ENCODE measurements at regions not wholly inside any gene's neighbourhood (a gene's known extent, or its start where the extent isn't known, plus 50 kb on each side); places are given as distances from the start of the nearest gene placed in this dataset.

DNA sequence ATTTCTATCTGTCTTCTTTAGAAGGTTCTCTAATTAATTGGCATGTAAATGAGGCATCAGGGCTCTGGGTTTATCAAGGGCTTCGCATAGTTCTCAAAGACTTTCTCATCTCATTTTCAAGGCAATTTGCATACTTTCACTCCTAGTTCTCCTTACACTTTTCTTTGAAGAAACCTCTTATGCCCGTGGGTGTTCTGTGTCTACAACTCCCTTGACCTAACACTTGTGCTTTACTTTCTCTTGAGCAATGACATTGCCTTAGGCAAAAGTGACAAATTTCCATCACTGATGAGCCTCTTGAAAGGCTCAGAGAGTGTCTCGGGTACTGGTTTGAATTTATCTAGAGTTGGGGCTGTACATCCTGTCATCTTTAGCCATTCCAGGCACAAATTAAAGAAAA, 74.7 kb upstream of the ITPRID1 start:
- DNase-seq (ENCODE audit: insufficient read length, low spot score) = no peak
- TF ChIP-seq POLR2A (IDR thresholded peaks at IDR 0.05; ENCODE audit: low read depth, low read length) = no peak

DNA sequence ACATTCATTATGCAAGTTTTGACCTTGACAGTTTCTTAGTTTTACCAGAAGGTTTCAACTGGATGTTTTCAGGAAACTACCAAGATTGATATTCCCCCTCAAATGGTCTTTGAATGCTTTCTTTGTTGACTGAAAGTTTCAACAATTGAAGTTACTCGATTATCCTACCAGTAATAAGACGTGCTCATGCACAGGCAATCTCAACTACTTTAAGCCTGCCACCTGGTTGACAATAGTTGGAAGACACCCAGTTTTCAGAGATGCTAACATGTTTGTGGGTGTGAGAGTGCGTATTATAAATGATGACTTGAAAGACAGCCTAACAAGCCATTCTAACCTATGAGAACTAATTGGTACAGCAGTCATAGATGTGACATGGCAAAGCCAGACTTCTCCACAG, 73.4 kb upstream of the ITPRID1 start:
- no peak for DNase-seq (ENCODE audit: insufficient read length, low spot score)
- no peak for FAIRE-seq
- TF ChIP-seq POLR2A (IDR thresholded peaks at IDR 0.05; ENCODE audit: low read depth, low read length) = no peak

More for the DNA sequence above, 74.7 kb upstream of the ITPRID1 start:
- FAIRE-seq = no peak

DNA sequence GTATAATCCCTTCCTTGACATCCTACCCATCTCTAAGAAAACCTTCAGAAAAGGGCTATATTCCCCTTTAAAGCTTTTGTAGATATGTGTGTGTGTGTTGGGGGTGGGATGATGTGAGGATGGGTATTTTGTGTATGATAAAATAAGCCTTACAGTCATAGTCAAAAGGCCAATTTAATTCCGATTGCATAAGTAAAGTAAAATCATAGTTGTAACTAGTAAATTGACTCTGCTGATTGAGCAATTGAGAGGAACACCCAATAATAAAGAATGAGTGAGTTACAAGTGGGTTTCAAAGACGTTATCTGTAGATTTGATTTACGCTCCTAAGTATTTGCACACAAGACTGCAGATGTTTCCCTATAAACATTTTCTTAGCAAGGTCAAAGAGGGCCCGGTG, 71.3 kb upstream of the ITPRID1 start:
- FAIRE-seq = no peak
- TF ChIP-seq POLR2A (IDR thresholded peaks at IDR 0.05; ENCODE audit: low read depth, low read length) = no peak
- DNase-seq (ENCODE audit: insufficient read length, low spot score) = no peak

DNA sequence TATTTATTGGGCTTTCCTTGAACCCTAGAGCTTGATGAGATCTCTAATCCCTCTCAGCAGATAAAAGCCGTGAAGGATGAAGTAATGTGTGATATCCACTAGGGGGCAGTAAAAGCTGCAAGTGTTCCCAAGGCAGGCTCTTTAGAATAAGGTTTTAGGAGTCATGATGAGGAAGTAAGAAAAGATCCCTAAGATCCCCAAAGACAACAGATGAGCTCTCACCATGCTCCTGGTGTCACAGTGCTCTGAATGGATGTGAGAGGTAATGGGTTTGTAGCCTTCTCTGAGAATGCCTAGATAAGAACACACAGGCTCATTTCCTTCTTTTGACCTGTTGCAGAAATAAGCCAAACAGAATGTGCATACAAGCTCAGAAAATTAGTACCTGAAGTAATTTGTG, 70.4 kb upstream of the ITPRID1 start:
- peak; percentile 85 for FAIRE-seq
- DNase-seq (ENCODE audit: insufficient read length, low spot score) = peak; percentile 42
- no peak for TF ChIP-seq POLR2A (IDR thresholded peaks at IDR 0.05; ENCODE audit: low read depth, low read length)

DNA sequence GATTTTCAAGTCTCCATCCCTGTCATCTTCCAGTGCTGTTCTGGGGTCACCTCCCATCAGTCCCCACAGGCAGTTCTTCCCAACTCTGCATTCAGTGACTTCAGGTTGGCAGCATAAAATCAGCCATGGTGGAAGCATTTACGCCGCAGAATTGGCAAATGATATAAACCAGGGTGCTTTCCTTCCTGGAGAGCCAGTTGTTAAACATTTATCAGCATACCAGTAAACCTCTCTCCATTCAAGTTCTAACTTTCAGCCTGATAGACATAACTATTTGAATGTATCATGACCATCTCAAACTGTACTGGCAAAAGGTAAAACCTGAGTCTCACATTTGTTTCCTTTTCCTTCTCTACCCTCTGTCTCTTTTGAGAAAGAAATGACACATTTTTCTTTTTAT, 69.7 kb upstream of the ITPRID1 start:
- no peak for TF ChIP-seq POLR2A (IDR thresholded peaks at IDR 0.05; ENCODE audit: low read depth, low read length)
- DNase-seq (ENCODE audit: insufficient read length, low spot score) = no peak
- FAIRE-seq = no peak

DNA sequence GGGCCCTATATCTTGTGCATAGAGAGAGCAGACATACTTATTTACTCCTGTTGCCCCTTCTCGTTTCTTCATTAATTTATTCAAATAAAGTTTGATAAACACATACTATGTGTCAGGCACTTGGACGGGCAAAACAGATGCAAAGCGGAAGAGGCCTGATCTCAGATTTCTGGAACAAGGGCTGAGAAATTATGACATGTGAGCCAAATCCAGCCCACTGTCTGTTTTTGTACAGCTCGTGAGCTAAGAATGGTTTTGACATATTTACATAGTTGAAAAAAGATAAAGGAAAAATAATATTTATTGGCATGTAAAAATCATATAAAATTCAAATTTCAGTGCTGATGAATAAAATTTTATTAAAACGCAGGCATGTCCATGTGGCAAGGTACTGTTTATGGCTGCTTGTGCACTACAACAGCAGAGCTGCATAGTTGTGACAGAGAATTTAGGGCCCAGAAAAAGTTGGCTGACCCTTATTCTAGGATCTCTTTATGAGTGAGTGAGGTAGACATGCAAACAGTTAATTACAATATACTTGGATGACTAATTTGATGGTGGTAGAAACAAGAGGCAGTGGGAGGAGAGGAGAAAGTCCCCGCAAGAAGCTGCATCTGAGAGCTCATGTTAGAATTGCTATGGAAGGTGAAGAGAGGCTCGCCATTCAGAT, 68.1 kb upstream of the ITPRID1 start:
- FAIRE-seq (no peak), DNase-seq (ENCODE audit: insufficient read length, low spot score) (no peak)
- TF ChIP-seq POLR2A (IDR thresholded peaks at IDR 0.05; ENCODE audit: low read depth, low read length) = no peak

DNA sequence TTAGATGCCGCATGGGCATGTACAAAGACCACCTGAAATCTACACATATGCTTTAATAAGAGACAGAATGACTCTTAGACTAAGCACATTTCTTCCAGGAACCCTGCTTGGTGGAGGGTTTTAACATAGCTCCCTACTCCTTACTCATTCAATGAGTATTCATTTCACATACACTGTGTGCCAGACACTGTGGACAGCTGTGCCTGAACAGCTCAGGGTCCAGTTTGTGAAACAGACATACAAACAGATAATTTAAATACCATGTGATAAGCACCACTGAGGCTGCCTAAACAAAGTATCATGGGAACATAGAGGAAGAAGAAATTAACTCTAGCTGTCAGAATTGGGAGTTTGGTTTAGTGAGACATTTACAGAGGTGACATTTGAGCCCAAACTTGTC, 65.2 kb upstream of the ITPRID1 start:
- no peak for FAIRE-seq
- no peak for TF ChIP-seq POLR2A (IDR thresholded peaks at IDR 0.05; ENCODE audit: low read depth, low read length)
- DNase-seq (ENCODE audit: insufficient read length, low spot score) = no peak

DNA sequence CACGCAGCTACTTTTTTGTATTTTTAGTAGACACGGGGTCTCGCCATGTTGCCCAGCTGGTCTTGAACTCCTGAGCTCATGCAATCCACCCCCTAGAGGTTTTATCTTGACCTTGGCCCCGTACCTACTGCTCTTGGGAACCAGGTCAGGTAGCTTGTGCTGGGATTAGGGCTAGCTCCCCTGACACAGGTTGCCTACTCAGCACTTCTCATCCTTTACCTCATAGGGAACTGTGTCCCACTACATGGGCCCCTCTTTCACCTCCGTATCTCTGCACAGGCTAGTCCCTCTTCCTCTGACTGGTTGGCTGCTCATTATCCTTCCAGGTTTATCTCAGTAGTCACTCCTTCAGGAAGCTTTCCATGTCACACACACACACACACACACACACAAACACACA, 58.0 kb upstream of the ITPRID1 start:
- TF ChIP-seq POLR2A (IDR thresholded peaks at IDR 0.05; ENCODE audit: low read depth, low read length) = no peak
- FAIRE-seq (no peak), DNase-seq (ENCODE audit: insufficient read length, low spot score) (no peak)

DNA sequence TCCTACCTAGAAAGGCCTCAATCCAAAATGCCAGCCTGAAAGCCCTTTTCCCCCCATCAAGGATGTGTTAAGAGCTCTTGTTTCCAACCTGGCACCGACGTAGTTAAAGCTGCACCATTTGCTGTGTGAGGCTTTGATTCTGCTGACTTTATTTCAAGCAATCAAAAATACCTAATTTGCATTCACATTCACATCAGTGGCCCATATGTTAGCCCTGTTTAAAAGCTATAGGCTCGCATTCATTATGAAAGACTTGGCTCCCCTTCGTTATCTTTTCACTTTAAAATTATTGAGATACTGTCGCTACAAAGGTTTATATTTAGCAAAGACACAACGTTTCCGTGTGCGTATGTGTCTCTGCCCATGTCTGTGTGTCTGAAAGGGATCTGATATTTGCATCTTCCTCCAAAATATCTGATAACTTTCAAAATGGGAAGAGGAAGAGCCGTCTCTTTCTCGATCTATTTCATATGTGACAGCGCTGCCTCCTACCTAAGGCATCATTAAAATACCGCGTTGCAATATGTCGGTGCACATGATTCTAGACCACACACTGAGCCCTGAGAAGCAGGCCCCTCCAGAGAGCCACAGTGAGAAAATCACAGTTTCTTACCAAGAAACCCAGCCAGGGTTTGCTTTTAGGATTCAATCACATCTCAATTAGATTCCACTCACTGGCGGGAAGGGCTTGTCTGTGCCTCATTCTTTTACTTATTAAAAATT, 57.1 kb upstream of the ITPRID1 start:
- FAIRE-seq = no peak
- no peak for TF ChIP-seq POLR2A (IDR thresholded peaks at IDR 0.05; ENCODE audit: low read depth, low read length)
- no peak for DNase-seq (ENCODE audit: insufficient read length, low spot score)

DNA sequence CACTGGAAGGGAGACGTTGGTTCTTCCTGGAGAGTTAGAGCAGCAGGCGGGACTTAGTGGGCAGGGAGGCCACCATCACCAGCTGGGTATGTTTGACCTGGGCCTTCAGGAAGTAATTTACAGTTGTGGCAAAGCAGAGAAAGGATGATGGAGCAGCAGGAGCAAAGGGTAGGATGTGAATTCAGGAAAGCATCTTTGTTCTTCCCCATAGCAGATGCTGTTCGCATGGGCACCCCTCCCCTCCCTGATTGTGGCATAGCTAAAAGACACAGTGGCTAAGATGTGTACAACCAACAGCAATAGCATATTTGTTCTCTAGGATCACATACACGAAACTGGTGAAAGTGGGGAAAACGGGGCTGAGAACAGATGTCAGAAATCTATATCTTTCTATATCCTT, 56.3 kb upstream of the ITPRID1 start:
- no peak for TF ChIP-seq POLR2A (IDR thresholded peaks at IDR 0.05; ENCODE audit: low read depth, low read length)
- DNase-seq (ENCODE audit: insufficient read length, low spot score) (no peak), FAIRE-seq (no peak)

DNA sequence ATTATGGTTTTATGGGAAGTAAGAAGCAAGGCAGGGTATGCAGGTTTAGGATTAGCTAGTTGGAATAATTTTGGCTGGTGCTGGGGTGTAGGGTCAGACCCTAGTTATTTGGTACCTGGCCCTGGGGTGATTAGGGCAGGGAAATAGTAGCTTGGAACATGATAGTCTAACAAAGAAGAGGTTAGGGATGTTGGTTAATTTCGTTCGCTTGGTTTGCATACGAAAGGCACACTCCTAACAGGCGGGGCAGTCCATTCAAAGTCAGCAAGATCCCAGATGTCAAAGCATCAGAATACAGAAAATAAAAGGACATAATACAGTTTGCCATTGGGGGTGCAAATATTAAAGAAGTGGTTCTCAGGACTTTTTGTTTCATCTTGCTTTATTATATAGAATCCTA, 55.7 kb upstream of the ITPRID1 start:
- FAIRE-seq (no peak), DNase-seq (ENCODE audit: insufficient read length, low spot score) (no peak)
- TF ChIP-seq POLR2A (IDR thresholded peaks at IDR 0.05; ENCODE audit: low read depth, low read length) = no peak

DNA sequence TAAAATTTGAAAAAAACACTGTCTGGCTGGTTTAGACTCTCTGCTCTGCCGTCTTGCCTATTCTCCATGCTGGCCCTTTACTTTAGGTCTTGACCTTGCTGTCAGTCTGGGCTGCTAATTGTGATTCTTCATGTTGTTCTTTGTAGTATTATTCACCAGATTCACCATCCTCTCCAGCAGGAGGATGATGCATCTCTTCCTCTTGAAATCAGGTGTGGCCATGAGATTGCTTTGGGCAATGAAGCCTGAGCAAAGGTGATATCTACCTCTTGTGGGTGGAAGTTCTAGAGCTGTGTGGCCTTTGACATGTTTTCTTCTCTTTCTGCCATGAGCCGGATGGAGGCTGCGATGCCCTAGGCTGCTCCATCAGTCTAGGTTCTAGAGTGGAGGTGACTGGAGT, 51.3 kb upstream of the ITPRID1 start:
- TF ChIP-seq POLR2A (IDR thresholded peaks at IDR 0.05; ENCODE audit: low read depth, low read length) = no peak
- FAIRE-seq = no peak
- no peak for DNase-seq (ENCODE audit: insufficient read length, low spot score)

All from H54 (cell line).